ENCODE measurements at regions not wholly inside any gene's neighbourhood (a gene's known extent, or its start where the extent isn't known, plus 50 kb on each side); places are given as distances from the start of the nearest gene placed in this dataset.

- intact Hi-C loops (cut with micrococcal nuclease): no loop called here
- TF ChIP-seq CTCF (IDR thresholded peaks at IDR 0.05; ENCODE audit: borderline replicate concordance): no peak
- H3K4me3 ChIP-seq: no peak overlapping the region
- no peaks in the 10 kb centered on the region for H3K27me3 ChIP-seq (ENCODE audit: low read depth)
- H3K4me1 ChIP-seq: no peaks in the 10 kb centered on the region
- H3K36me3 ChIP-seq: no peaks in the 10 kb centered on the region
- DNase-seq: no peak
- H3K9me3 ChIP-seq (replicated peaks): no peaks in the 10 kb centered on the region
- H3K27ac ChIP-seq (replicated peaks): no peak overlapping the region
Measured at GRCh38 chr3:98967758-98968157, 66.3 kb upstream of the DCBLD2 start.

- Histone ChIP-seq H3K27ac (replicated peaks) (no peak overlapping the region), H3K4me3 (no peak overlapping the region), H3K36me3 (no peaks in the 10 kb centered on the region), H3K27me3 (ENCODE audit: low read depth) (no peaks in the 10 kb centered on the region), H3K9me3 (replicated peaks) (no peaks in the 10 kb centered on the region), H3K4me1 (no peaks in the 10 kb centered on the region)
- DNase-seq: no peak
- intact Hi-C loops (cut with micrococcal nuclease): no loop called here
- no peak for TF ChIP-seq CTCF (IDR thresholded peaks at IDR 0.05; ENCODE audit: borderline replicate concordance)
Measured at GRCh38 chr3:98966862-98967546, 65.5 kb upstream of the DCBLD2 start.

GRCh38 chr3:98966434-98966833, 64.9 kb upstream of the DCBLD2 start:
- intact Hi-C loops (cut with micrococcal nuclease): no loop called here
- Histone ChIP-seq H3K9me3 (replicated peaks) (no peaks in the 10 kb centered on the region), H3K4me3 (no peak overlapping the region), H3K4me1 (no peaks in the 10 kb centered on the region), H3K27me3 (ENCODE audit: low read depth) (no peaks in the 10 kb centered on the region), H3K36me3 (no peaks in the 10 kb centered on the region), H3K27ac (replicated peaks) (no peak overlapping the region)
- DNase-seq: no peak
- no peak for TF ChIP-seq CTCF (IDR thresholded peaks at IDR 0.05; ENCODE audit: borderline replicate concordance)

GRCh38 chr3:98964784-98965183, 63.3 kb upstream of the DCBLD2 start:
- no peak overlapping the region for H3K4me3 ChIP-seq
- DNase-seq: no peak
- H3K36me3 ChIP-seq: no peaks in the 10 kb centered on the region
- intact Hi-C loops (cut with micrococcal nuclease): no loop called here
- TF ChIP-seq CTCF (IDR thresholded peaks at IDR 0.05; ENCODE audit: borderline replicate concordance): no peak
- H3K27ac ChIP-seq (replicated peaks): no peak overlapping the region
- H3K4me1 ChIP-seq: no peaks in the 10 kb centered on the region
- H3K27me3 ChIP-seq (ENCODE audit: low read depth): no peaks in the 10 kb centered on the region
- H3K9me3 ChIP-seq (replicated peaks): no peaks in the 10 kb centered on the region

GRCh38 chr3:98963546-98963945, 62.1 kb upstream of the DCBLD2 start:
- Histone ChIP-seq H3K4me3 (no peak overlapping the region), H3K27me3 (ENCODE audit: low read depth) (no peaks in the 10 kb centered on the region), H3K36me3 (no peaks in the 10 kb centered on the region), H3K9me3 (replicated peaks) (no peaks in the 10 kb centered on the region), H3K27ac (replicated peaks) (no peak overlapping the region), H3K4me1 (no peaks in the 10 kb centered on the region)
- no peak for DNase-seq
- intact Hi-C loops (cut with micrococcal nuclease): no loop called here
- TF ChIP-seq CTCF (IDR thresholded peaks at IDR 0.05; ENCODE audit: borderline replicate concordance): no peak

Measured in left ventricle myocardium inferior (tissue), 1 donor.